ENCODE measurements at regions not wholly inside any gene's neighbourhood (a gene's known extent, or its start where the extent isn't known, plus 50 kb on each side); places are given as distances from the start of the nearest gene placed in this dataset.

- no peaks in the 10 kb centered on the region for H3K9me3 Mint-ChIP-seq (ENCODE audit: low read depth)
- H3K27ac Mint-ChIP-seq (ENCODE audit: unreplicated experiment) = peak overlapping the region; percentile 52
- peaks cover 38% of the 10 kb centered on the region for H3K4me1 Mint-ChIP-seq (ENCODE audit: low read depth)
- H3K27me3 Mint-ChIP-seq (ENCODE audit: low read depth) = no peaks in the 10 kb centered on the region
- no peaks in the 10 kb centered on the region for H3K36me3 Mint-ChIP-seq (ENCODE audit: low read depth)
- no peak for DNase-seq (ENCODE audit: low spot score)
- TF ChIP-seq CTCF (IDR thresholded peaks at IDR 0.05) = peak; percentile 18
- no peak overlapping the region for H3K4me3 Mint-ChIP-seq (ENCODE audit: unreplicated experiment)
These were observed 145.0 kb upstream of the DUSP10 start for GRCh38 chr1:221886743-221887414.

GRCh38 chr1:221886311-221886710, 144.4 kb upstream of the DUSP10 start:
- peaks cover 32% of the 10 kb centered on the region for H3K4me1 Mint-ChIP-seq (ENCODE audit: low read depth)
- H3K27me3 Mint-ChIP-seq (ENCODE audit: low read depth) = no peaks in the 10 kb centered on the region
- H3K4me3 Mint-ChIP-seq (ENCODE audit: unreplicated experiment) = no peak overlapping the region

DNA sequence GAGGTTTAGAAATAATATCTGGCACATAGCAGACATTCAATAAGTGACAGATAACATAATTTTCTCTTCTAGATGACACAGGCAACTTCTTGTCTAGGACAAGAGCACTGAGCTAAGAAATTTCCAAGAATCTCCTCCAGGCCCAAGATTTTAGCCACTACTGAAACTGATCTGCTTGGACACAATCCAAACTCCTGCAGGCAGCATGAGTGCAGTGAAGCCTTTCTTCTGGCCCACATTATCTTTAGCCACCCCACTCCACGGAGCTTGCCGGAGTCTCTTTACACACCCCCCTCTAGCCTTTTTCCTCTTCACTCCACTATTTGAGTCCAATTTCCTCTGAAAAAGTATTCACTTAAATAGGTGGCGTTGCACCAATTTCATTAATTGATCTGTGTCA, 142.9 kb upstream of the DUSP10 start:
- Mint-ChIP-seq H3K4me3 (ENCODE audit: unreplicated experiment) (no peak overlapping the region), H3K36me3 (ENCODE audit: low read depth) (no peaks in the 10 kb centered on the region), H3K27me3 (ENCODE audit: low read depth) (no peaks in the 10 kb centered on the region), H3K9me3 (ENCODE audit: low read depth) (no peaks in the 10 kb centered on the region), H3K27ac (ENCODE audit: unreplicated experiment) (no peak overlapping the region), H3K4me1 (ENCODE audit: low read depth) (peaks cover 32% of the 10 kb centered on the region)
- no peak for DNase-seq (ENCODE audit: low spot score)
- TF ChIP-seq CTCF (IDR thresholded peaks at IDR 0.05) = no peak

More at GRCh38 chr1:221886311-221886710, 144.4 kb upstream of the DUSP10 start:
- no peaks in the 10 kb centered on the region for H3K36me3 Mint-ChIP-seq (ENCODE audit: low read depth)
- no peak overlapping the region for H3K27ac Mint-ChIP-seq (ENCODE audit: unreplicated experiment)
- no peak for DNase-seq (ENCODE audit: low spot score)
- no peaks in the 10 kb centered on the region for H3K9me3 Mint-ChIP-seq (ENCODE audit: low read depth)
- TF ChIP-seq CTCF (IDR thresholded peaks at IDR 0.05) = no peak

- Mint-ChIP-seq H3K9me3 (ENCODE audit: low read depth) (no peaks in the 10 kb centered on the region), H3K27me3 (ENCODE audit: low read depth) (peaks cover 5% of the 10 kb centered on the region), H3K36me3 (ENCODE audit: low read depth) (no peaks in the 10 kb centered on the region), H3K4me1 (ENCODE audit: low read depth) (peaks cover 25% of the 10 kb centered on the region), H3K27ac (ENCODE audit: unreplicated experiment) (no peak overlapping the region), H3K4me3 (ENCODE audit: unreplicated experiment) (no peak overlapping the region)
- TF ChIP-seq CTCF (IDR thresholded peaks at IDR 0.05) = no peak
- no peak for DNase-seq (ENCODE audit: low spot score)
These were observed 140.1 kb upstream of the DUSP10 start for GRCh38 chr1:221881805-221882581.

DNA sequence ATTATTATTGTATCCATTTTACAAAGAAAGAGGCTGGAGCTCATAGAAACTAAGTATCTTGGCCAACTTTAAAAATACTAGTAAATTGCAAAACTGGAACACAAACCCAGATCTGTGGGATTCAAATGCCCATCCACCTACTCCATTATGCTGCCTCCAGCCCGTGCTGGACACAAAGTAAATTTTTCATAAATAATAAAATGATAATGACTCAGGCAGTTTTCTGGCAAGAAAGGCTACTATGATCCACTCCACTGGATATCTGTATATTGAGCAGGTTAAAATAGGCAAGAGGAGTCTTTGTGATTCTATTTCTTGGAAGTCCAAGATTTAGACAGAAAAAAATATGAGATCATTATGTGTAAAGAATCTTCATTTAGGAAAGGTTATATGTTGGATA, 138.3 kb upstream of the DUSP10 start:
- Mint-ChIP-seq H3K4me3 (ENCODE audit: unreplicated experiment) (no peak overlapping the region), H3K4me1 (ENCODE audit: low read depth) (peaks cover 14% of the 10 kb centered on the region), H3K9me3 (ENCODE audit: low read depth) (no peaks in the 10 kb centered on the region), H3K27me3 (ENCODE audit: low read depth) (peaks cover 5% of the 10 kb centered on the region), H3K36me3 (ENCODE audit: low read depth) (no peaks in the 10 kb centered on the region), H3K27ac (ENCODE audit: unreplicated experiment) (no peak overlapping the region)
- DNase-seq (ENCODE audit: low spot score) = no peak
- no peak for TF ChIP-seq CTCF (IDR thresholded peaks at IDR 0.05)

Data from chondrocyte (in vitro differentiated cells).